ENCODE measurements at regions not wholly inside any gene's neighbourhood (a gene's known extent, or its start where the extent isn't known, plus 50 kb on each side); places are given as distances from the start of the nearest gene placed in this dataset.
A peak's percentile ranks its signal among the peaks of the same experiment; 100 is the strongest.

DNA sequence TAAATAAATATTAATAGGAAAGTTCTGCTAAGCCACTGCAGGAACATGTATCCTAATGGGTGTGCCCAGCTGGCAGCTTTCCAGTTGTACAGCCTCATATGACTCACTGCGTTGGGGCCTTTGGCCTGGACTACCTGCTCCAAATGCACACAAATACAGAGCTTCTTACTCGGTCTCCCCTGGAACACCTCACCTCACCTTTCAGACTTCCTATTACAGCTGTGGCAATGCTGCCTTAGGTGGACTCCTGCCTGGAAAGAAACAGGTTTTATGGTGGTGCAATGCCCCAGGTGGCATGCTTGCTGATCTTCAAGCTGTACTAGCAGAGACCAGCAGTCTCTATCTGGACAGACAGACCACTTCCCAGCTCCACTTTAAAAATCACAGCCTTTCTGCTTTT is 85.7 kb upstream of the EXOC1L start:
- Histone ChIP-seq H4K20me1 (ENCODE audit: insufficient read depth, low read length) (no peaks in the 10 kb centered on the region), H3K4me3 (ENCODE audit: low read depth, low read length, poor library complexity, severe bottlenecking) (no peak overlapping the region), H3K27me3 (ENCODE audit: insufficient read depth, low read length) (no peaks in the 10 kb centered on the region), H2AFZ (ENCODE audit: low read length) (no peak overlapping the region), H3F3A (ENCODE audit: insufficient read depth, low read length) (no peaks in the 10 kb centered on the region), H3K79me2 (ENCODE audit: insufficient read depth, low read length) (no peaks in the 10 kb centered on the region), H3K27ac (ENCODE audit: low read depth, low read length, poor library complexity, severe bottlenecking) (no peak overlapping the region), H3K9me2 (ENCODE audit: low read depth, low read length) (no peaks in the 10 kb centered on the region), H3K9ac (ENCODE audit: low read length) (no peak overlapping the region), H3K4me2 (ENCODE audit: low read length) (no peak overlapping the region), H3K9me3 (ENCODE audit: low read length) (no peaks in the 10 kb centered on the region), H3K4me1 (ENCODE audit: insufficient read depth, low read length, severe bottlenecking) (no peaks in the 10 kb centered on the region), H3K36me3 (ENCODE audit: insufficient read depth, low read length) (no peaks in the 10 kb centered on the region)
- TF ChIP-seq EZH2 (IDR thresholded peaks at IDR 0.05; ENCODE audit: borderline replicate concordance, low read length): no peak
- TF ChIP-seq, protein P1, sequence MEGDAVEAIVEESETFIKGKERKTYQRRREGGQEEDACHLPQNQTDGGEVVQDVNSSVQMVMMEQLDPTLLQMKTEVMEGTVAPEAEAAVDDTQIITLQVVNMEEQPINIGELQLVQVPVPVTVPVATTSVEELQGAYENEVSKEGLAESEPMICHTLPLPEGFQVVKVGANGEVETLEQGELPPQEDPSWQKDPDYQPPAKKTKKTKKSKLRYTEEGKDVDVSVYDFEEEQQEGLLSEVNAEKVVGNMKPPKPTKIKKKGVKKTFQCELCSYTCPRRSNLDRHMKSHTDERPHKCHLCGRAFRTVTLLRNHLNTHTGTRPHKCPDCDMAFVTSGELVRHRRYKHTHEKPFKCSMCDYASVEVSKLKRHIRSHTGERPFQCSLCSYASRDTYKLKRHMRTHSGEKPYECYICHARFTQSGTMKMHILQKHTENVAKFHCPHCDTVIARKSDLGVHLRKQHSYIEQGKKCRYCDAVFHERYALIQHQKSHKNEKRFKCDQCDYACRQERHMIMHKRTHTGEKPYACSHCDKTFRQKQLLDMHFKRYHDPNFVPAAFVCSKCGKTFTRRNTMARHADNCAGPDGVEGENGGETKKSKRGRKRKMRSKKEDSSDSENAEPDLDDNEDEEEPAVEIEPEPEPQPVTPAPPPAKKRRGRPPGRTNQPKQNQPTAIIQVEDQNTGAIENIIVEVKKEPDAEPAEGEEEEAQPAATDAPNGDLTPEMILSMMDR (IDR thresholded peaks at IDR 0.05; ENCODE audit: low read length): no peak

GRCh38 chr4:55736605-55737183 is 82.9 kb upstream of the EXOC1L start:
- Histone ChIP-seq H3K9me3 (ENCODE audit: low read length) (no peaks in the 10 kb centered on the region), H2AFZ (ENCODE audit: low read length) (no peak overlapping the region), H3K9ac (ENCODE audit: low read length) (no peak overlapping the region), H3K79me2 (ENCODE audit: insufficient read depth, low read length) (no peaks in the 10 kb centered on the region), H3K27me3 (ENCODE audit: insufficient read depth, low read length) (no peaks in the 10 kb centered on the region), H3K9me2 (ENCODE audit: low read depth, low read length) (no peaks in the 10 kb centered on the region), H3K27ac (ENCODE audit: low read depth, low read length, poor library complexity, severe bottlenecking) (no peak overlapping the region), H3K4me3 (ENCODE audit: low read depth, low read length, poor library complexity, severe bottlenecking) (no peak overlapping the region), H3K36me3 (ENCODE audit: insufficient read depth, low read length) (no peaks in the 10 kb centered on the region), H4K20me1 (ENCODE audit: insufficient read depth, low read length) (no peaks in the 10 kb centered on the region), H3K4me1 (ENCODE audit: insufficient read depth, low read length, severe bottlenecking) (no peaks in the 10 kb centered on the region), H3K4me2 (ENCODE audit: low read length) (no peak overlapping the region), H3F3A (ENCODE audit: insufficient read depth, low read length) (no peaks in the 10 kb centered on the region)
- TF ChIP-seq, protein P1 (IDR thresholded peaks at IDR 0.05; ENCODE audit: low read length): peak; percentile 43; the same call in 1 of the 2 replicates
- TF ChIP-seq EZH2 (IDR thresholded peaks at IDR 0.05; ENCODE audit: borderline replicate concordance, low read length): no peak

- Histone ChIP-seq H3K9me2 (ENCODE audit: low read depth, low read length) (no peaks in the 10 kb centered on the region), H3K36me3 (ENCODE audit: insufficient read depth, low read length) (no peaks in the 10 kb centered on the region), H4K20me1 (ENCODE audit: insufficient read depth, low read length) (no peaks in the 10 kb centered on the region), H3K27ac (ENCODE audit: low read depth, low read length, poor library complexity, severe bottlenecking) (no peak overlapping the region), H3K4me2 (ENCODE audit: low read length) (no peak overlapping the region), H2AFZ (ENCODE audit: low read length) (no peak overlapping the region), H3F3A (ENCODE audit: insufficient read depth, low read length) (no peaks in the 10 kb centered on the region), H3K9ac (ENCODE audit: low read length) (no peak overlapping the region), H3K27me3 (ENCODE audit: insufficient read depth, low read length) (no peaks in the 10 kb centered on the region), H3K9me3 (ENCODE audit: low read length) (no peaks in the 10 kb centered on the region), H3K4me1 (ENCODE audit: insufficient read depth, low read length, severe bottlenecking) (no peaks in the 10 kb centered on the region), H3K4me3 (ENCODE audit: low read depth, low read length, poor library complexity, severe bottlenecking) (no peak overlapping the region), H3K79me2 (ENCODE audit: insufficient read depth, low read length) (no peaks in the 10 kb centered on the region)
- no peak for TF ChIP-seq EZH2 (IDR thresholded peaks at IDR 0.05; ENCODE audit: borderline replicate concordance, low read length)
- TF ChIP-seq, protein P1 (IDR thresholded peaks at IDR 0.05; ENCODE audit: low read length): no peak
Measured at GRCh38 chr4:55742655-55743202, 76.9 kb upstream of the EXOC1L start.

Measured in OCI-LY1 (cell line).